Activated T-cell treated with anti-CD3 and anti-CD28 coated beads, Interleukin-2, amount 50 U/mL, for 4 hours (primary cell): ENCODE measurements at regions not wholly inside any gene's neighbourhood (a gene's known extent, or its start where the extent isn't known, plus 50 kb on each side); places are given as distances from the start of the nearest gene placed in this dataset.

ENCODE experiments used
- ATAC-seq, 2 donors: fragments of 200-7000 bp; cut with Tn5 transposase; one replicate each; pipeline ENCODE4 v1.10.0; 2021
- DNase-seq: peaks from one replicate; pipeline ENCODE4 v3.0.0-alpha.2; 2020
- H3K27me3 Mint-ChIP-seq: one replicate; pipeline ENCODE4 v1.8.0; 2021; ENCODE audit warnings: low read depth, mixed read lengths
- H3K36me3 Mint-ChIP-seq: one replicate; pipeline ENCODE4 v1.8.0; 2022; ENCODE audit warnings: mixed read lengths; ENCODE audit not compliant: insufficient read depth
- H3K4me1 Mint-ChIP-seq: one replicate; pipeline ENCODE4 v1.8.0; 2021; ENCODE audit warnings: low read depth, mixed read lengths
- H3K4me3 Mint-ChIP-seq: one replicate; pipeline ENCODE4 v1.8.0; 2021; ENCODE audit warnings: mild to moderate bottlenecking, moderate library complexity, mixed read lengths
- H3K9me3 Mint-ChIP-seq: one replicate; pipeline ENCODE4 v1.8.0; 2021; ENCODE audit warnings: mixed read lengths

DNA sequence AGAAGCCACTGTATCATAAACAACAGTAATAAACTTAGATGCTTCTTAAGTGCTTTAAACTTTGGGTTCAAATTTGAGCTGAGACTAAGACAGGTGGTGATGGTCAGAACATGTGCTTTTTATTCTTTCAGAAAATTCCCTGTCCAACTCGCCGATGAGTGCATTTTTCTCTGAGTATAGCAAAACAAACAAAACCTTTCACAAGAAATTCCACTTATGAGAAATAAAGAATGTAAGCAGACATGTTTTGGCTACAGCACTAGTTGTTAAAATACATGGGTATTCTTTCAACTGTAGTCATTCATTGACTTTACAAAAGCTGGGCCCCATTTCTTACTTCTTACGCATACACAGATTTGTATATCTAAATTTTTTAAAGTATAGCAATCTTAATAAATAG is 125.6 kb downstream of the SPRY2 start:
- DNase-seq = no peak

DNA sequence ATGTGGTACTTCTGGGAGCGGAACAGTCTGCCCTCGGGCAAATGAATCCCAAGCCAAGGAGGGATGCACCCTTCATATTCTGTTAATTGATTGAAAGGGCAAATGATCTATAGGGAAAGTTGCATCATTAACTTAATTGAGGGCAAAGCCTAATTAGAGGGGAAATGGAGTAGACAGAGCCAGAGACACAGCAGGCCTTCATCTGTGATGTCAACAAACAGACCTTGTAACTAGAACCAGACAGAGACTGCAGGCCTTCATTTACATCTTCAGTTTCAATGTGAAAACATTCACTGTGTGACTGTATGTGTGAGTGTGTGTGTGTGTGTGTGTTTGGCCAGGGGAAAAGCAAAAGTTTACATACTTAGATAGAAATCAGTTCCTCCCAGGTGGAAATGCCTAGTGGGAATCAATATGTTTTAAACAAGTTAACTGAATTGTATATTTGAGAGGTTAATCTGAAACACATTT is 126.4 kb downstream of the SPRY2 start:
- Mint-ChIP-seq H3K4me3 (no peak overlapping the region), H3K4me1 (no peaks in the 10 kb centered on the region)
- no peak for DNase-seq

More for the DNA sequence above, 125.6 kb downstream of the SPRY2 start:
- Mint-ChIP-seq H3K36me3 (no peaks in the 10 kb centered on the region), H3K4me3 (no peak overlapping the region), H3K27me3 (no peaks in the 10 kb centered on the region), H3K4me1 (no peaks in the 10 kb centered on the region), H3K9me3 (peaks cover 2% of the 10 kb centered on the region)
- ATAC-seq = no peak

DNA sequence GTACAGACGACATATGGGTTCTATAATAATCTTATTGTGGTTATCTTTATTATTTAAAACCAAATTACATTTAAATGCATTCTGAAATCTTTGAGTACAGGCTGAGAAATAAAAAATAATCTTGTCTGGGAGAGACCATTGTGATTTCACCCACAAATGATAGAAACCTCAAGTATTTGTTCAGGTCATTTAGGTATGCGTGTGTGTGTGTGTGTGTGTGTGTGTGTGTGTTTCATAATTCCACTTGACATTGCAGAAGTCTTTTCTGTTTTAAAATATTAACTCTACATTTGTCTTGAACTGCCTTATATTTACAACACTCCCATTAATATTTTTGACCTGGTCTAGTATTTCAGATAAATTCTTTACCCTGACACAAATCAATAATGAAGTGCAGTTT is 126.9 kb downstream of the SPRY2 start:
- H3K4me1 Mint-ChIP-seq = no peaks in the 10 kb centered on the region
- H3K9me3 Mint-ChIP-seq = peaks cover 2% of the 10 kb centered on the region
- no peaks in the 10 kb centered on the region for H3K27me3 Mint-ChIP-seq
- no peak for ATAC-seq
- no peak for DNase-seq
- H3K4me3 Mint-ChIP-seq = no peak overlapping the region
- H3K36me3 Mint-ChIP-seq = no peaks in the 10 kb centered on the region

More for the DNA sequence above, 126.4 kb downstream of the SPRY2 start:
- no peak for ATAC-seq
- Mint-ChIP-seq H3K27me3 (no peaks in the 10 kb centered on the region), H3K9me3 (peaks cover 2% of the 10 kb centered on the region), H3K36me3 (no peaks in the 10 kb centered on the region)

DNA sequence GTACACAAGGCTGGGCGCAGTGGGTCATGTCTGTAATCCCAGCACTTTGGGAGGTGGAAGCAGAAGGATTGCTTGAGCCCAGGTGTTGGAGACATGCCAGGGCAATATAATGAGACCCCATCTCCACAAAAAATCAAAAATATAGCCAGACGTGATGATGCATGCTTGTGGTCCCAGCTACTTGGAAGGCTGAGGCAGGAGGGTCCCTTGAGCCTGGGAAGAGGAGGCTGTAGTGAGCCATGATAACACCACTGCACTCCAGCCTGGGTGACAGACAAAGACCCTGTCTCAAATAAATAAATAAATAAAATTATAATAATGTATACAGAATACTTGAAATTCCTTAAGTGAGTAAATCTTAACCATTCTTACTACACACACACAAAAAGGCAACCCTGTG is 127.7 kb downstream of the SPRY2 start:
- no peaks in the 10 kb centered on the region for H3K4me1 Mint-ChIP-seq
- no peak overlapping the region for H3K4me3 Mint-ChIP-seq
- H3K27me3 Mint-ChIP-seq = no peaks in the 10 kb centered on the region
- H3K36me3 Mint-ChIP-seq = no peaks in the 10 kb centered on the region
- H3K9me3 Mint-ChIP-seq = peaks cover 2% of the 10 kb centered on the region
- DNase-seq = no peak
- no peak for ATAC-seq

DNA sequence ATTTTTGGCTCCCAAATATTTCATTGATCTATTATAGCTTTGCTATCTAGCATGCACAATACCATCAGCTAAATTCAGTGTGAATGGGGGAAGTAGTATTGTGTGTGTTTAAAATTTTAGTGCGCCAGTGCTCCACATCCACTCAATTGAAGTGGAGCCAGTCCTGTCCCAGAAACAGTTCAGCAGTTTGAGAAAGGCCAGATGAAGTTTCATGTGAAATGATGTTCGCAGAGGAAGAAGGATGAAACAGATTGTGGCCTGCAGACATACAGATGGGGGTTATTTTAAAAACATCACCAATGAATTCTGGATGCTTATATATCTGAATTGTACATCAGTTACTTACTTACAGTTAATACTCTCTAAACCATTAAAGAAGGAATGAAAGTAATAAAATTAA is 129.4 kb downstream of the SPRY2 start:
- ATAC-seq (no peak), DNase-seq (no peak)
- H3K36me3 Mint-ChIP-seq = no peaks in the 10 kb centered on the region
- H3K4me3 Mint-ChIP-seq = no peak overlapping the region
- H3K4me1 Mint-ChIP-seq = no peaks in the 10 kb centered on the region
- H3K9me3 Mint-ChIP-seq = peaks cover 6% of the 10 kb centered on the region
- no peaks in the 10 kb centered on the region for H3K27me3 Mint-ChIP-seq

DNA sequence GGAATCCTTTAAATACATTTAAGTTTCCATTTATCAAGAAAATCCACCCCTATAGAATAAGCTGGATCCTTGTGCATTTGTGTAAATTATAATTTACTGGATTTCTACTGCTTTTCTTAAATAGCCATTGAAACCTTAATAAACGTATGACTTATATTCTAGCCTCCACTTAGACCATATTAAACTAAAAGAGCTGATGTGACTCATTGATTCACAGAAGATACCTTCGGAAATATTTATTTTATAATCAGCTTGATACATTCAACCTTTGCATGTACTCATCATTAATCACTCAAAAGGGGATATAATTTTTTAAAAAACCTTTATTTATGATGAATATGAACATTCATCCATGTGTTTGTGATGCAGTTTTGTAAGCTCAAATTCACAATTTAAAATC is 136.3 kb downstream of the SPRY2 start:
- peaks cover 6% of the 10 kb centered on the region for H3K9me3 Mint-ChIP-seq

DNA sequence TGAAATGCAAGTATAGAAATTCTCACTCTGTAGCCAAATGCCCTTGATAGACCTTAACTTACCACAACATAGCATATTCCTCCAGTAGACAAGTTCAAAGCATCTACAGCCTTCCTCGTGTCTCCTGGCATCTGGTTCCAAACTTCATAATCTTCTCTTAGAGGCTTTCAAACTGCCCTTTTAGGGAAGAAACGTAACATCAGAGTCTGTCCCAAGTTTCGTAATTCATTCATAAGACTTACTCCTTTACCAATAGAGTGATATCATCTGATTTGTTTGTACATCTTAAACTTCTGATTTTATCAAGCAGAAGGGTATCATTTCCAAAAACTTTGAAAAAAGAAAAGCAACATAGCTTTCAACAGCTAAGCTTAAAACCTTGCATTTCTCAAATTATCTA is 137.4 kb downstream of the SPRY2 start:
- H3K4me3 Mint-ChIP-seq = no peak overlapping the region
- ATAC-seq (no peak), DNase-seq (no peak)

More for the DNA sequence above, 136.3 kb downstream of the SPRY2 start:
- ATAC-seq = no peak
- H3K4me1 Mint-ChIP-seq = no peaks in the 10 kb centered on the region
- H3K27me3 Mint-ChIP-seq = no peaks in the 10 kb centered on the region
- no peak overlapping the region for H3K4me3 Mint-ChIP-seq
- DNase-seq = no peak
- H3K36me3 Mint-ChIP-seq = no peaks in the 10 kb centered on the region

DNA sequence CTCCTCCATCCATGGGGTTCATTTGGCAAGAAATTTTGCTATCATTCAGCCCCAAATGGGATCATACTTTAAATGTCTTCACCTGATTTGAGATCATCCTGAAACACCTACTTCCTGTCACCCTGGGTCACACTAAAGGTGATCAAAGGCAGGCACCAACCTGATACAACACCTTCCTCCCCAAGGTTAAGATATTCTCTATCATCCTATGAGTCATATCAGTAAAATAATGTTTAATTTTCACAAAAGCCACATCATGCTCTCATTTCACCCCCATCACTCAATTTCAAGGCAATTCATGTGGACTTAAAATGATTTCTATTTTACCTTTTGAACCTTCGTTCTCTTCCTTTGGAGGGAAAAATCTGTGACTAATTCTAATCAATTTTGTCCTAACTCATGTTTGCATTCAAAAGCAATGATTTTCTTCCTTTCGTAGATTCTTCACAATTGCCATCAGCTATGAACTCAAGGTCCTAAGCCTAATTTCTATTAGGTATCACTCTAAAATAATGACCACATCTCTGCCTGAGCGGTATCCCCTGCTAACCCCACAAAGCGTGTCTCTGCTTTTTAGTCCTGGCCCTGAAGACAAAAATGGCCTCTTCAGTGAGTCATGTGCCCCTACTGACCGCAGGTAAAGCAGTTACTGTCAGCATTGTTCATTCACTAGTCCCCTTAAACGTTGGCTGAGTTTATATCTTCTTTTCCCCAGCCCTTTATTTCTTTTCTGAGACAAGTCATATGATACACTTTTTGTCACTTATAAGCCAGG is 139.0 kb downstream of the SPRY2 start:
- Mint-ChIP-seq H3K9me3 (peaks cover 3% of the 10 kb centered on the region), H3K4me3 (no peak overlapping the region), H3K27me3 (no peaks in the 10 kb centered on the region), H3K36me3 (no peaks in the 10 kb centered on the region), H3K4me1 (no peaks in the 10 kb centered on the region)
- ATAC-seq (no peak), DNase-seq (no peak)

More for the DNA sequence above, 137.4 kb downstream of the SPRY2 start:
- no peaks in the 10 kb centered on the region for H3K36me3 Mint-ChIP-seq
- H3K27me3 Mint-ChIP-seq = no peaks in the 10 kb centered on the region
- no peaks in the 10 kb centered on the region for H3K4me1 Mint-ChIP-seq
- peaks cover 6% of the 10 kb centered on the region for H3K9me3 Mint-ChIP-seq

DNA sequence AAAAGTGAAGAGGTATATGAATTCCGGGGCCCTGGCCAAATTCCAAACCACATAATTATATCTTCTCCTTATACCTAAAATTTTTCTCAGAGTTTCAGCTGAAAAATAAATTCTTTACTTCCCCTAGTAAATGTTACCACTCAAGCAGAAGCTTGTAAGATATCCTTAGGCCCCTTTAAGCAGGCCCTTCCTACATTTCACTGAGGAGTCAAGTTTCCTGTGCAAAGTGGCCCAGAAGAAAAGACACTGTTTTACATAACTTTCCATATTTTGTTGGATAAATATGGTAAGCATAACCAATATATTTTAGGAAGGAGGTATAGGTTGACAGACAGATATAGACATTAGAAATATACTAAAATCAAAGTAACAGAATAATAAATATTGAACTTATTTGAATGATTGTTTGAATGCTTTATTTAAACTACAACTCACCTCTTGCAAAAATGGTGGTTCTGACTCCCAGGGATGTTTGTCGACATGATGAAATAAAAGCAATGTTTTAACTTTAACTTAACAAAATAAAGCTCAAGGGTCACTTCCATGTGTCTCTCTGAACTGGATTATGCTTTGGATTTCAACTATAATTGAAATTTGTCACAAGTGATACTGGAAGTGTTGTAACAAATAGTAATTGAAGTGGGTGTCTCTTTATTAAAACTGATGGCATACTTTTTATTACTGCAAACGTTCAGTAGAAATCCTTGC is 141.2 kb downstream of the SPRY2 start:
- H3K36me3 Mint-ChIP-seq = no peaks in the 10 kb centered on the region
- no peak overlapping the region for H3K4me3 Mint-ChIP-seq
- ATAC-seq = no peak

DNA sequence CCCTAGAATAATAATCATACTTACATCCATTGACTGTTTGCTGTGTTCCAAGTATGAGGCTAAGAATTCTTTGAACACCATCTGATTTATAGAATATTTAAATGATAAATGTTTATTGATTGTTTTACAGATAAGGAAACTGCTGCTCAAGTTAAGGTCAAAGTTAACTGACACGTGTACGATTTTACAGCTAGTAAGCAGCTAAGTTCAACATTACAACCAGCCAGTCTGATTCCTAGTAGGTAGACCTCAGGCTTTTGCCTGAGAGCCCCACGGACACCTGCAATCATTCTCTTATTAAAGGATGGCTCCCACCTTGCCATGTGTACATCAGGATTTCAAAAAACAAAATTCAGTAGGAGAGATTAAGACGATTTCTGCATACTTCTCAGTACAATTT is 141.9 kb downstream of the SPRY2 start:
- DNase-seq = no peak
- no peak for ATAC-seq
- H3K36me3 Mint-ChIP-seq = no peaks in the 10 kb centered on the region
- H3K4me1 Mint-ChIP-seq = no peaks in the 10 kb centered on the region
- H3K9me3 Mint-ChIP-seq = peaks cover 3% of the 10 kb centered on the region
- H3K27me3 Mint-ChIP-seq = no peaks in the 10 kb centered on the region
- H3K4me3 Mint-ChIP-seq = no peak overlapping the region

More for the DNA sequence above, 141.2 kb downstream of the SPRY2 start:
- no peak for DNase-seq
- no peaks in the 10 kb centered on the region for H3K4me1 Mint-ChIP-seq
- H3K9me3 Mint-ChIP-seq = peaks cover 3% of the 10 kb centered on the region
- no peaks in the 10 kb centered on the region for H3K27me3 Mint-ChIP-seq

DNA sequence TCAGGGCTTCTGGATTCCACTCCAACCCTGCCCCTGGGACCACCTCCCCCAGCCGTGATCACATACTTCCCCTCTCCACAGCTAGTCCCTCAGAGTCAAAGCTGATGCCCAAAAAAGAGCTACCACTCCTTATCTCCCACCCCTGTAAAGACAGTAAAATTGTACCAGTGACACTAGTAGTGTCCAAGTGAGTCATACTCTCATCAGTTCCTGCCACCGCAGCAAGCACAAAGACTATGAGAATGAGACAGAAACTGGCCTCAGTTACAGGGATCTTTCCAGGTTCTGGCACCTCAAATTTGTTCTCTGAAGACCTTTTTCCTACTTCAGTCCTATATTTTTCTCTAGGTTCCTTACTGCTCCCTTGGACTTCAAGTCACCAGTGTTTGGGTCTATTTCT is 144.2 kb downstream of the SPRY2 start:
- H3K4me3 Mint-ChIP-seq = no peak overlapping the region
- DNase-seq (no peak), ATAC-seq (no peak)
- H3K9me3 Mint-ChIP-seq = peaks cover 3% of the 10 kb centered on the region
- H3K36me3 Mint-ChIP-seq = no peaks in the 10 kb centered on the region
- no peaks in the 10 kb centered on the region for H3K27me3 Mint-ChIP-seq
- no peaks in the 10 kb centered on the region for H3K4me1 Mint-ChIP-seq

DNA sequence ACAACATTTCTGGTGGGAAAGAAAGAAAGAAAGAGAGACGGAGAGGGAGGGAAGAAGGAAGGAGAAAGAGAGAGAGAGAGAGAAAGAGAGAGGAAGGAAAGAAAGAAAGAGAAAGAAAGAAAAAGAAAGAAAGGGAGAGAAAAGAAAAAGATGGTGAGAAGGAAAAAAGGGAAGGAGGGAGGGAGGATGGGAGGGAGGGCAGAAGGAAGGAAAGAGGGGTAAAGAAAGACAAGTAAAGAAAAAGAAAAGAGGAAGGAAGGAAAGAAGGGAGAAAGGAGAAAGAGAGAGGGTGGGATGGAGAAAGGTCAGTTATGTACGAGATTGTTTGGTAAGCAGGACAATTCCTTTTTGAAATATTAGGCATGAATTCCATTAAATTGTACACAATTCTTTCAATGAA is 145.3 kb downstream of the SPRY2 start:
- DNase-seq = no peak
- ATAC-seq = no peak
- no peaks in the 10 kb centered on the region for H3K9me3 Mint-ChIP-seq
- H3K36me3 Mint-ChIP-seq = no peaks in the 10 kb centered on the region
- no peaks in the 10 kb centered on the region for H3K4me1 Mint-ChIP-seq
- H3K4me3 Mint-ChIP-seq = no peak overlapping the region
- no peaks in the 10 kb centered on the region for H3K27me3 Mint-ChIP-seq

DNA sequence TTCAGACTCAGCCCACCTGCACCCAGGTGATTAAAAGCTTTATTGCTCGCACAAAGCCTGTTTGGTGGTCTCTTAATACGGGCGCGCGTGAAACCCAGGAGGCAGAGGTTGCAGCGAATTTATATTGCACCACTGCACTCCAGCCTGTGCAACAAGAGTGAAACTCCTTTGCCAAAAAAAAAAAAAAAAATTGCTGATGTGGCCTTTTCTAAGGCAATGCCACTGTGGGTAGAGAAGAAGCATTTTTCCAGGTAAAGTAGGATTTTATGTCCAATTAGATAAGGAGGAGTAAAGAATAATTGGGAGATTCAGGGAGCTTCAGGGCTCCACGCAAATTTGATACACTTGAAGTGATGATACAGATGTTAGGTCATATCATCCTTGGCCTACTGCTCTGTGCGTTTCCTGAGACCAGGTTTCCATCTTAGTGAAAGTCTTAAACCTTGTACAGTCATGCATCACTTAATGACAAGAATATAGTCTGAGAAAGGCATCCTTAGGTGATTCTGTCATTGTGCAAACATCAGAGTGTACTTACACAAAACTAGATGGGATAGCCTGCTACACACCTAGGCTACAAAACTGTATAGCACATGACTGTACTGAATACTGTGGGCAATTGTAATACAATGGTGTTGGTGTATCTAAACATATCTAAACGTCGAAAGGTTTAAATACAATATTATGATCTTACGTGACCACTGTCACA is 150.9 kb downstream of the SPRY2 start:
- H3K4me3 Mint-ChIP-seq = no peak overlapping the region
- no peaks in the 10 kb centered on the region for H3K36me3 Mint-ChIP-seq
- DNase-seq (no peak), ATAC-seq (no peak)
- H3K27me3 Mint-ChIP-seq = no peaks in the 10 kb centered on the region
- H3K9me3 Mint-ChIP-seq = no peaks in the 10 kb centered on the region
- no peaks in the 10 kb centered on the region for H3K4me1 Mint-ChIP-seq

DNA sequence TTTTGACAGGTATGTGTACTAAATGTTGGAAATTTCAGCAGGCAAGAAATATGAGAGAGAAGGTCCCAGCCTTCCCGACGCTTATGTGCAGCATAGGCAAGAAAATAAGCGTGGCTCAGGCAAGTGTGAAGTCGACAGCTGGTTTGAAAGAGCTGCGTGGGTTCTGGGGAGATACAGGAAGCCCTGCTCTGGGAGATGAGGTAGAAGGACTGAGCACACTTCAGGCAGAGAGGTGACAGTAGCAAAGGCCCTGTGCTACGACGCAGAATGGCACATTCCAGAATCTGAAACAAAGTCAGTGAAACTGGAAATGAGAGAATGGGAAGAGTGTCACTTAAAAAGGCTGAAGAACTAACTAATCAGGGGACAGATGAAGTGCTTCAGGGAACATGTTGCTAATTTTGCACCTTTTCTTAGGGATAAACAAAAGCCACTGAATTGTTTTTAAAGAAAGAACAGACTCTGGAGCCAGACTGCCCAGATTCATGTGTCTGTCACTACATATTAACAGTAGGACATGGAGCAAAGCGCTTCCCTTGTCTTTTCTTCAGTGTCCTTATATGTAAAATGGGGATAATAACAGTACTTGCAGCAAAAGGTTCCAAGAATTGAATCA is 160.1 kb downstream of the SPRY2 start:
- H3K4me1 Mint-ChIP-seq = no peaks in the 10 kb centered on the region
- DNase-seq = no peak
- no peak for ATAC-seq

More for the DNA sequence above, 160.1 kb downstream of the SPRY2 start:
- H3K27me3 Mint-ChIP-seq = no peaks in the 10 kb centered on the region
- no peak overlapping the region for H3K4me3 Mint-ChIP-seq
- no peaks in the 10 kb centered on the region for H3K36me3 Mint-ChIP-seq
- H3K9me3 Mint-ChIP-seq = no peaks in the 10 kb centered on the region
